ENCODE measurements at regions not wholly inside any gene's neighbourhood (a gene's known extent, or its start where the extent isn't known, plus 50 kb on each side); places are given as distances from the start of the nearest gene placed in this dataset.

DNA sequence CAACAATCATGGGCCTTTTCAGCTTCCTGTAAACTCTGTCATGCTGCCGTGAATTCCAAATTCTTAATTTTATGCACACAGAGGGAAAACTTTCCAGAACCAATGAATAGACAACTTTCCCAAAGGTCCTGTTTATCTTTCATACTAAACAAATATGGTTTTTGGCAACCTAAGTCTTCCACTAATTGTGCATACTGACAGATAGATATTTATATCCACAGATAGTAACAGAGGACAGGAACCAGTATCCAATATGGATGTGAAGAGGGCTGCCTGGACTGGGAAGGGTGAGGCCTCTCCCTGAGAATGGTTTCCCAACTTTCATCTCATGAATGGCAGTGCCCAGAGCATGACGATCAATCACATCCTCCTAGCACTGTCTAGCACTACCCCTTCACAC is 80.4 kb downstream of the MRPL57 start:
- TF ChIP-seq POLR2A (IDR thresholded peaks at IDR 0.05) (no peak), POLR2AphosphoS5 (IDR thresholded peaks at IDR 0.05) (no peak), EP300 (IDR thresholded peaks at IDR 0.05) (no peak)
- TF ChIP-seq, protein P1, sequence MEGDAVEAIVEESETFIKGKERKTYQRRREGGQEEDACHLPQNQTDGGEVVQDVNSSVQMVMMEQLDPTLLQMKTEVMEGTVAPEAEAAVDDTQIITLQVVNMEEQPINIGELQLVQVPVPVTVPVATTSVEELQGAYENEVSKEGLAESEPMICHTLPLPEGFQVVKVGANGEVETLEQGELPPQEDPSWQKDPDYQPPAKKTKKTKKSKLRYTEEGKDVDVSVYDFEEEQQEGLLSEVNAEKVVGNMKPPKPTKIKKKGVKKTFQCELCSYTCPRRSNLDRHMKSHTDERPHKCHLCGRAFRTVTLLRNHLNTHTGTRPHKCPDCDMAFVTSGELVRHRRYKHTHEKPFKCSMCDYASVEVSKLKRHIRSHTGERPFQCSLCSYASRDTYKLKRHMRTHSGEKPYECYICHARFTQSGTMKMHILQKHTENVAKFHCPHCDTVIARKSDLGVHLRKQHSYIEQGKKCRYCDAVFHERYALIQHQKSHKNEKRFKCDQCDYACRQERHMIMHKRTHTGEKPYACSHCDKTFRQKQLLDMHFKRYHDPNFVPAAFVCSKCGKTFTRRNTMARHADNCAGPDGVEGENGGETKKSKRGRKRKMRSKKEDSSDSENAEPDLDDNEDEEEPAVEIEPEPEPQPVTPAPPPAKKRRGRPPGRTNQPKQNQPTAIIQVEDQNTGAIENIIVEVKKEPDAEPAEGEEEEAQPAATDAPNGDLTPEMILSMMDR (IDR thresholded peaks at IDR 0.05), result no peak
